Activated naive CD4-positive, alpha-beta T cell treated with anti-CD3 and anti-CD28 coated beads, Interleukin-2, amount 50 U/mL, for 16 hours (primary cell): ENCODE measurements at regions not wholly inside any gene's neighbourhood (a gene's known extent, or its start where the extent isn't known, plus 50 kb on each side); places are given as distances from the start of the nearest gene placed in this dataset.

ENCODE experiments used
- DNase-seq: peaks from one replicate; pipeline ENCODE4 v3.0.0-alpha.2; 2020

- no peak for DNase-seq
Observed at GRCh38 chr15:58329781-58330671, 101.8 kb upstream of the LIPC start.

GRCh38 chr15:58330741-58331559, 100.8 kb upstream of the LIPC start:
- no peak for DNase-seq

GRCh38 chr15:58331560-58331912, 100.3 kb upstream of the LIPC start:
- no peak for DNase-seq

- DNase-seq = peak; percentile 88
Observed at GRCh38 chr15:58331913-58332675, 99.7 kb upstream of the LIPC start.

- no peak for DNase-seq
Observed at GRCh38 chr15:58332676-58333400, 99.0 kb upstream of the LIPC start.

- no peak for DNase-seq
Observed at GRCh38 chr15:58334803-58335202, 97.0 kb upstream of the LIPC start.

GRCh38 chr15:58336161-58336560, 95.6 kb upstream of the LIPC start:
- no peak for DNase-seq

- no peak for DNase-seq
Observed at GRCh38 chr15:58340176-58340575, 91.6 kb upstream of the LIPC start.

- DNase-seq = no peak
Observed at GRCh38 chr15:58342508-58342907, 89.3 kb upstream of the LIPC start.

GRCh38 chr15:58344213-58345070, 87.3 kb upstream of the LIPC start:
- DNase-seq = no peak

GRCh38 chr15:58346361-58346760, 85.4 kb upstream of the LIPC start:
- no peak for DNase-seq

GRCh38 chr15:58348095-58348812, 83.5 kb upstream of the LIPC start:
- DNase-seq = no peak

- DNase-seq = no peak
Observed at GRCh38 chr15:58352026-58352929, 79.5 kb upstream of the LIPC start.

GRCh38 chr15:58355382-58355971, 76.3 kb upstream of the LIPC start:
- DNase-seq = no peak

- DNase-seq = no peak
Observed at GRCh38 chr15:58355973-58356372, 75.8 kb upstream of the LIPC start.

GRCh38 chr15:58357529-58358476, 74.0 kb upstream of the LIPC start:
- DNase-seq = peak; percentile 54

GRCh38 chr15:58360421-58361090, 71.2 kb upstream of the LIPC start:
- no peak for DNase-seq
